HFFc6 (cell line): ENCODE measurements at regions not wholly inside any gene's neighbourhood (a gene's known extent, or its start where the extent isn't known, plus 50 kb on each side); places are given as distances from the start of the nearest gene placed in this dataset.

Source experiments
- DNase-seq: peaks from one replicate; pipeline ENCODE4 v3.0.0-alpha.2; 2018
- H3K27ac Mint-ChIP-seq: 2 replicates; pipeline ENCODE4 v1.8.0; 2020; ENCODE audit warnings: mild to moderate bottlenecking, mixed read lengths
- H3K27me3 Mint-ChIP-seq: 2 replicates; pipeline ENCODE4 v1.8.0; 2021; ENCODE audit warnings: mild to moderate bottlenecking, moderate library complexity, mixed read lengths; ENCODE audit not compliant: insufficient read depth
- H3K36me3 Mint-ChIP-seq: 2 replicates; pipeline ENCODE4 v1.8.0; 2021; ENCODE audit warnings: low read depth, mixed read lengths
- H3K4me1 Mint-ChIP-seq: 2 replicates; pipeline ENCODE4 v1.8.0; 2020; ENCODE audit warnings: low read depth, mixed read lengths
- H3K4me3 Mint-ChIP-seq: 2 replicates; pipeline ENCODE4 v1.8.0; 2020; ENCODE audit warnings: mild to moderate bottlenecking, moderate library complexity, mixed read lengths
- H3K9me3 Mint-ChIP-seq: 2 replicates; pipeline ENCODE4 v1.8.0; 2020; ENCODE audit warnings: mild to moderate bottlenecking, mixed read lengths
- CTCF ChIP-seq: fragments of 200-600 bp; sonication (generic); IDR thresholded peaks from 2 replicates; pipeline ENCODE4 v1.5.0; 2021; ENCODE audit warnings: antibody characterized with exemption, mild to moderate bottlenecking

- no peak for TF ChIP-seq CTCF
These were observed 88.9 kb upstream of the CYP1B1 start for GRCh38 chr2:38164881-38165280.

GRCh38 chr2:38163579-38163978 lies 87.6 kb upstream of the CYP1B1 start:
- Mint-ChIP-seq H3K27me3 (peaks cover 38% of the 10 kb centered on the region), H3K4me1 (peaks cover 3% of the 10 kb centered on the region), H3K36me3 (no peaks in the 10 kb centered on the region), H3K9me3 (no peaks in the 10 kb centered on the region), H3K4me3 (no peak overlapping the region), H3K27ac (no peak overlapping the region)
- TF ChIP-seq CTCF, result no peak
- DNase-seq, result no peak

More at GRCh38 chr2:38164881-38165280, 88.9 kb upstream of the CYP1B1 start:
- Mint-ChIP-seq H3K36me3 (no peaks in the 10 kb centered on the region), H3K9me3 (no peaks in the 10 kb centered on the region), H3K27me3 (peaks cover 28% of the 10 kb centered on the region), H3K27ac (no peak overlapping the region), H3K4me3 (no peak overlapping the region), H3K4me1 (peaks cover 11% of the 10 kb centered on the region)
- DNase-seq, result no peak

DNA sequence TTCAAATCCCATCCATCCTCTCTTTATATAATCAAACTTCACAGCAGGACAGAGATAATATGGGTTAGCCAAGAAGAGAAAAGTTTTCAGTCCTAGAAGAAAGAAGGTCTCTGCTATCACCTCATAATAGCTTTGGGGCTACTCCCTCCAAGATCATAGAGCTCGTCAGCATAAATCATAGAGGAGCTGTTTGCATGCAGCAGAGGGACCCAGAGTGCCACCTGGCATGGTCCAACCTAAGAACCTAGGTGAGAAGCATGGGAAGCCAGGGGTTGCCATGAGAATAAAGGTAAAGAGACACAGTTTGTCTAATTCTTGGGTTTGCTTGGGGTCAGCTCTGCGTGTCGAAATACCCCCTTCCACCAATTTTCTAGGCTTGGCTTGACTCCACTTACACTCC lies 87.1 kb upstream of the CYP1B1 start:
- Mint-ChIP-seq H3K4me3 (no peak overlapping the region), H3K27ac (no peak overlapping the region), H3K27me3 (peaks cover 40% of the 10 kb centered on the region), H3K4me1 (no peaks in the 10 kb centered on the region; the same call in 1 of the 2 replicates), H3K36me3 (no peaks in the 10 kb centered on the region), H3K9me3 (no peaks in the 10 kb centered on the region)
- no peak for DNase-seq
- no peak for TF ChIP-seq CTCF

- Mint-ChIP-seq H3K9me3 (no peaks in the 10 kb centered on the region), H3K27me3 (peaks cover 54% of the 10 kb centered on the region), H3K27ac (no peak overlapping the region), H3K36me3 (no peaks in the 10 kb centered on the region), H3K4me3 (no peak overlapping the region), H3K4me1 (no peaks in the 10 kb centered on the region)
- TF ChIP-seq CTCF, result no peak
- no peak for DNase-seq
These were observed 84.6 kb upstream of the CYP1B1 start for GRCh38 chr2:38160516-38160915.

GRCh38 chr2:38159597-38159996 lies 83.6 kb upstream of the CYP1B1 start:
- H3K27me3 Mint-ChIP-seq, result peaks cover 57% of the 10 kb centered on the region
- no peaks in the 10 kb centered on the region for H3K4me1 Mint-ChIP-seq
- no peak overlapping the region for H3K27ac Mint-ChIP-seq
- H3K36me3 Mint-ChIP-seq, result no peaks in the 10 kb centered on the region
- no peak overlapping the region for H3K4me3 Mint-ChIP-seq
- DNase-seq, result no peak
- no peaks in the 10 kb centered on the region for H3K9me3 Mint-ChIP-seq
- TF ChIP-seq CTCF, result no peak

GRCh38 chr2:38159191-38159590 lies 83.2 kb upstream of the CYP1B1 start:
- H3K27me3 Mint-ChIP-seq, result peaks cover 57% of the 10 kb centered on the region
- H3K9me3 Mint-ChIP-seq, result no peaks in the 10 kb centered on the region
- DNase-seq, result no peak
- H3K4me1 Mint-ChIP-seq, result no peaks in the 10 kb centered on the region
- TF ChIP-seq CTCF, result no peak
- no peaks in the 10 kb centered on the region for H3K36me3 Mint-ChIP-seq
- no peak overlapping the region for H3K4me3 Mint-ChIP-seq
- no peak overlapping the region for H3K27ac Mint-ChIP-seq
